Mucosa of descending colon (tissue), 3 donors: ENCODE measurements at regions not wholly inside any gene's neighbourhood (a gene's known extent, or its start where the extent isn't known, plus 50 kb on each side); places are given as distances from the start of the nearest gene placed in this dataset.

Experiments used
- ATAC-seq: fragments of 200-7000 bp; cut with Tn5 transposase; one replicate; pipeline ENCODE4 v1.9.1; 2020; ENCODE audit warnings: mild to moderate bottlenecking, moderate library complexity
- DNase-seq, 3 donors: peaks; one replicate each; pipeline ENCODE4 v3.0.0-alpha.2; 2020
- H3K36me3 ChIP-seq: fragments of 200-600 bp; one replicate; pipeline ENCODE4 v1.8.0; 2021; ENCODE audit warnings: low read depth, mild to moderate bottlenecking
- H3K4me1 ChIP-seq: fragments of 200-600 bp; one replicate; pipeline ENCODE4 v1.8.0; 2021; ENCODE audit warnings: low read depth, mild to moderate bottlenecking
- H3K4me3 ChIP-seq: fragments of 200-600 bp; one replicate; pipeline ENCODE4 v1.8.0; 2021; ENCODE audit warnings: mild to moderate bottlenecking
- H3K9me3 ChIP-seq: fragments of 200-600 bp; one replicate; pipeline ENCODE4 v1.8.0; 2021; ENCODE audit warnings: mild to moderate bottlenecking
- CTCF ChIP-seq: fragments of 200-600 bp; IDR thresholded peaks from one replicate; pipeline ENCODE4 v1.8.0; 2022; ENCODE audit warnings: antibody characterized with exemption, mild to moderate bottlenecking
- intact Hi-C, 2 donors: fragments of 100-400 bp; cut with DNase I in 1 of 2; cut with micrococcal nuclease in 1 of 2; formaldehyde crosslinking; loops; one replicate each; pipeline versions ENCODE4 v1.11.0 to v1.11.1; 2022; cut with DNase I, micrococcal nuclease
- donor health status: DM: no; HTN: no; CAD: no; lungs with moderate emphysema.
- donor health status: DM: no; HTN: no; CAD: no.
- donor health status: DM: no; HTN: yes; CAD: no.

- no peaks in the 10 kb centered on the region for H3K36me3 ChIP-seq
- no peaks in the 10 kb centered on the region for H3K4me1 ChIP-seq
- H3K9me3 ChIP-seq: no peaks in the 10 kb centered on the region
- intact Hi-C loops: no loop called here
- TF ChIP-seq CTCF: no peak
- ATAC-seq (no peak), DNase-seq (no peak)
- no peak overlapping the region for H3K4me3 ChIP-seq
These were observed 305.1 kb downstream of the ZNF621 start for GRCh38 chr3:40829876-40830275.

- H3K4me3 ChIP-seq: no peak overlapping the region
- H3K36me3 ChIP-seq: no peaks in the 10 kb centered on the region
- no peak for TF ChIP-seq CTCF
- ATAC-seq (no peak), DNase-seq (no peak)
- H3K9me3 ChIP-seq: no peaks in the 10 kb centered on the region
- H3K4me1 ChIP-seq: no peaks in the 10 kb centered on the region
- intact Hi-C loops: no loop called here
These were observed 312.5 kb downstream of the ZNF621 start for GRCh38 chr3:40837300-40837699.

GRCh38 chr3:40841131-40841530, 316.4 kb downstream of the ZNF621 start:
- no peak for TF ChIP-seq CTCF
- H3K4me1 ChIP-seq: no peaks in the 10 kb centered on the region
- DNase-seq (no peak), ATAC-seq (no peak)
- H3K9me3 ChIP-seq: no peaks in the 10 kb centered on the region
- H3K36me3 ChIP-seq: no peaks in the 10 kb centered on the region
- intact Hi-C loops: no loop called here
- no peak overlapping the region for H3K4me3 ChIP-seq

- no peak for TF ChIP-seq CTCF
- H3K4me1 ChIP-seq: no peaks in the 10 kb centered on the region
These were observed 316.9 kb downstream of the ZNF621 start for GRCh38 chr3:40841570-40842109.

GRCh38 chr3:40842714-40843113, 318.0 kb downstream of the ZNF621 start:
- no peak for TF ChIP-seq CTCF

More at GRCh38 chr3:40841570-40842109, 316.9 kb downstream of the ZNF621 start:
- Histone ChIP-seq H3K9me3 (no peaks in the 10 kb centered on the region), H3K4me3 (no peak overlapping the region), H3K36me3 (no peaks in the 10 kb centered on the region)
- intact Hi-C loops: no loop called here
- ATAC-seq (no peak), DNase-seq (no peak)

GRCh38 chr3:40843208-40843624, 318.5 kb downstream of the ZNF621 start:
- DNase-seq: no peak
- no peaks in the 10 kb centered on the region for H3K9me3 ChIP-seq
- no peak for ATAC-seq
- no peak overlapping the region for H3K4me3 ChIP-seq
- TF ChIP-seq CTCF: no peak
- no peaks in the 10 kb centered on the region for H3K36me3 ChIP-seq
- H3K4me1 ChIP-seq: no peaks in the 10 kb centered on the region
- intact Hi-C loops: no loop called here

More at GRCh38 chr3:40842714-40843113, 318.0 kb downstream of the ZNF621 start:
- H3K9me3 ChIP-seq: no peaks in the 10 kb centered on the region
- no peaks in the 10 kb centered on the region for H3K36me3 ChIP-seq
- intact Hi-C loops: no loop called here
- DNase-seq (no peak), ATAC-seq (no peak)
- H3K4me3 ChIP-seq: no peak overlapping the region
- H3K4me1 ChIP-seq: no peaks in the 10 kb centered on the region
